ENCODE measurements at regions not wholly inside any gene's neighbourhood (a gene's known extent, or its start where the extent isn't known, plus 50 kb on each side); places are given as distances from the start of the nearest gene placed in this dataset.

DNA sequence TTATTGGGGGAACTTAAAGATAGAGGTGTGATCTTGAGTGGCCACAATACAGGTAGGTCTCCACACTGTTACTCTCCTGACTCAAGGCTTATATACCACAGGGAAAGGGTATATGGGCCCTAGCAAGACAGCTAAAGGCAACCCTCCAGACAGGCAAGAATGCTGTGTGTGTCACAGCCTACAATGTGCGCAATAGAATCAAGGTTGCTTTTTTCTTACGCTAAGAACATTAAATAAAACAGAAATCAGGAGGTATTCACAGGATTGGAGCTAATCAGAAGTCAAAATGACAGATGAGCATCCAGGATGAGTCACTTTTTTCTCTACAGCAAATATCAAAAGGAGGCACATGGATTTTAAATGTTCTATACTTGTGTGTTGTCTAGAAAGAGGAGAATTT, 1797.9 kb upstream of the SEL1L start:
- no peaks in the 10 kb centered on the region for H3K27me3 ChIP-seq (ENCODE audit: control insufficient read depth, insufficient read depth, low read length)
- TF ChIP-seq, protein P1, sequence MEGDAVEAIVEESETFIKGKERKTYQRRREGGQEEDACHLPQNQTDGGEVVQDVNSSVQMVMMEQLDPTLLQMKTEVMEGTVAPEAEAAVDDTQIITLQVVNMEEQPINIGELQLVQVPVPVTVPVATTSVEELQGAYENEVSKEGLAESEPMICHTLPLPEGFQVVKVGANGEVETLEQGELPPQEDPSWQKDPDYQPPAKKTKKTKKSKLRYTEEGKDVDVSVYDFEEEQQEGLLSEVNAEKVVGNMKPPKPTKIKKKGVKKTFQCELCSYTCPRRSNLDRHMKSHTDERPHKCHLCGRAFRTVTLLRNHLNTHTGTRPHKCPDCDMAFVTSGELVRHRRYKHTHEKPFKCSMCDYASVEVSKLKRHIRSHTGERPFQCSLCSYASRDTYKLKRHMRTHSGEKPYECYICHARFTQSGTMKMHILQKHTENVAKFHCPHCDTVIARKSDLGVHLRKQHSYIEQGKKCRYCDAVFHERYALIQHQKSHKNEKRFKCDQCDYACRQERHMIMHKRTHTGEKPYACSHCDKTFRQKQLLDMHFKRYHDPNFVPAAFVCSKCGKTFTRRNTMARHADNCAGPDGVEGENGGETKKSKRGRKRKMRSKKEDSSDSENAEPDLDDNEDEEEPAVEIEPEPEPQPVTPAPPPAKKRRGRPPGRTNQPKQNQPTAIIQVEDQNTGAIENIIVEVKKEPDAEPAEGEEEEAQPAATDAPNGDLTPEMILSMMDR (IDR thresholded peaks at IDR 0.05; ENCODE audit: low read depth, low read length): no peak
- ChIA-PET POLR2A (no interaction called here), CTCF (no interaction called here)
- no peak for DNase-seq (ENCODE audit: low read depth, low spot score)
- no peak overlapping the region for H3K27ac ChIP-seq (ENCODE audit: low read depth, low read length)
- no peaks in the 10 kb centered on the region for H3K9me3 ChIP-seq (ENCODE audit: control insufficient read depth, insufficient read depth, low read length)
- H3K4me3 ChIP-seq (ENCODE audit: low read depth, low read length): no peak overlapping the region

- DNase-seq (ENCODE audit: low read depth, low spot score): no peak
- Histone ChIP-seq H3K9me3 (ENCODE audit: control insufficient read depth, insufficient read depth, low read length) (no peaks in the 10 kb centered on the region), H3K27me3 (ENCODE audit: control insufficient read depth, insufficient read depth, low read length) (no peaks in the 10 kb centered on the region), H3K4me3 (ENCODE audit: low read depth, low read length) (no peak overlapping the region), H3K27ac (ENCODE audit: low read depth, low read length) (no peak overlapping the region)
- ChIA-PET CTCF (interaction anchor here (0.6 kb wide), 2 partner anchors 36 to 98 kb away, joined by 3 read pairs; no protein-coding TSS in a partner anchor), POLR2A (no interaction called here)
- TF ChIP-seq, protein P1 (IDR thresholded peaks at IDR 0.05; ENCODE audit: low read depth, low read length): no peak
Observed at GRCh38 chr14:83342590-83342989, 1808.9 kb upstream of the SEL1L start.

GRCh38 chr14:83347874-83348273, 1814.2 kb upstream of the SEL1L start:
- Histone ChIP-seq H3K27ac (ENCODE audit: low read depth, low read length) (no peak overlapping the region), H3K4me3 (ENCODE audit: low read depth, low read length) (no peak overlapping the region), H3K9me3 (ENCODE audit: control insufficient read depth, insufficient read depth, low read length) (no peaks in the 10 kb centered on the region), H3K27me3 (ENCODE audit: control insufficient read depth, insufficient read depth, low read length) (no peaks in the 10 kb centered on the region)
- TF ChIP-seq, protein P1 (IDR thresholded peaks at IDR 0.05; ENCODE audit: low read depth, low read length): no peak
- ChIA-PET CTCF (no interaction called here), POLR2A (no interaction called here)
- no peak for DNase-seq (ENCODE audit: low read depth, low spot score)

DNA sequence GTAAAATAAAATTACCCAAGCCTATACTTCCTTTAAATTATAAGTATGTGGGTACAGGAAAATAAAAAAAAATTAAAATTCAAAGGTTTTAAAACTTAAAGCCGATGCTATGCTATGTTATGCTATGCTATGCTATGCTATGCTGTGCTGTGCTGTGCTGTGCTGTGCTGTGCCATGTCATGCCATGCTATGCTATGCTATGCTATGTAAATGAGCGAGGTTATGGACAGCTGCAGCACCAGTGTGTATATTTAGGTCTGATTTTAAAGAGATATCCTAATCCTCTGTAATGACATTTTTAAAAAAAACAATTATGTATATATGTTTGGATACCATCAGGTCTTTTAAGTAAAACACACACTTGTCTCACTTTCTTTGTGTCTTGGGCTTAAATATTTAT, 1822.0 kb upstream of the SEL1L start:
- ChIA-PET POLR2A (no interaction called here), CTCF (no interaction called here)
- no peak overlapping the region for H3K4me3 ChIP-seq (ENCODE audit: low read depth, low read length)
- H3K9me3 ChIP-seq (ENCODE audit: control insufficient read depth, insufficient read depth, low read length): no peaks in the 10 kb centered on the region
- TF ChIP-seq, protein P1 (IDR thresholded peaks at IDR 0.05; ENCODE audit: low read depth, low read length): no peak
- no peaks in the 10 kb centered on the region for H3K27me3 ChIP-seq (ENCODE audit: control insufficient read depth, insufficient read depth, low read length)
- DNase-seq (ENCODE audit: low read depth, low spot score): no peak
- H3K27ac ChIP-seq (ENCODE audit: low read depth, low read length): no peak overlapping the region

GRCh38 chr14:83356080-83356479, 1822.4 kb upstream of the SEL1L start:
- no peak overlapping the region for H3K4me3 ChIP-seq (ENCODE audit: low read depth, low read length)
- ChIA-PET POLR2A (no interaction called here), CTCF (no interaction called here)
- H3K27me3 ChIP-seq (ENCODE audit: control insufficient read depth, insufficient read depth, low read length): no peaks in the 10 kb centered on the region
- TF ChIP-seq, protein P1 (IDR thresholded peaks at IDR 0.05; ENCODE audit: low read depth, low read length): no peak
- DNase-seq (ENCODE audit: low read depth, low spot score): no peak
- no peak overlapping the region for H3K27ac ChIP-seq (ENCODE audit: low read depth, low read length)
- no peaks in the 10 kb centered on the region for H3K9me3 ChIP-seq (ENCODE audit: control insufficient read depth, insufficient read depth, low read length)
